ENCODE measurements at regions not wholly inside any gene's neighbourhood (a gene's known extent, or its start where the extent isn't known, plus 50 kb on each side); places are given as distances from the start of the nearest gene placed in this dataset.

DNA sequence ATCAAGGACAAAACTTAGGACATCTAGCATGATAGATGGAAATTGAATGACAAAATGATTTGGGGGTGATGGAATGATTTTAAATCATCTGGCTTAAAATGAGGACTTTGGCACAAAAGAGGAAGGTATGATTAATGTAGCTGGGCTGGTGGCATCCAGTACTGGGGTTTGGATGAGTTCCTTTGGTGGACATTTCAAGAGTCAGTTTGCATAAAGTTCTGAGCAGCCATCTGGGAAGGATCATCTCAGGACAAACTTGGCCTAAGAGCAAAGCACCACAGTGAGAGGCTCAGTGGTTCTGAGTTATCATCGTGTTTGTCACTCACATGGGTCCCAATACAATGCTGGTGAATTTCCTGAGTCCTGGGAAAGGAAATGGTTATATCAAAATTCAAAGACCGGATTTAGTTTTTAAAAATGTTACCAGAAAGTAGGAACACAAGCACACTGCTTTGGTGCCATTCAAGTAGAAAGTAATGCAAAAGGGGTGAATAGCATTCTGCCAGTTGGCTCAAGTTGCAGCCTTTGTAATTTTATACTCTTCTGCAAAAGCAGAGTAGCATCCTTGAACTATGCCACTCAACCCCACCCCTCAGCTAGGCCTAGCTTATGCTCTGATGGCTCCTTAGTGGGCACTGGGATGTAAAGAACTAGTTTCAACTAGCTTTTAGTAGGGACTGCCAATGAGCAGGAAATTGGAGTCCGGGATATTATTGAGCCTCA lies 219.0 kb downstream of the COG6 start:
- DNase-seq (ENCODE audit: low read depth), result no peak
- no peak overlapping the region for H3K4me3 ChIP-seq (ENCODE audit: low read depth, low read length)
- no peak for TF ChIP-seq MYC (IDR thresholded peaks at IDR 0.05; ENCODE audit: low read depth, low read length)
- TF ChIP-seq CTCF (IDR thresholded peaks at IDR 0.05; ENCODE audit: low read depth, low read length), result no peak

GRCh38 chr13:39875111-39875987 lies 219.9 kb downstream of the COG6 start:
- no peak for DNase-seq (ENCODE audit: low read depth)
- H3K4me3 ChIP-seq (ENCODE audit: low read depth, low read length), result no peak overlapping the region
- TF ChIP-seq MYC (IDR thresholded peaks at IDR 0.05; ENCODE audit: low read depth, low read length), result no peak
- TF ChIP-seq, protein P1, sequence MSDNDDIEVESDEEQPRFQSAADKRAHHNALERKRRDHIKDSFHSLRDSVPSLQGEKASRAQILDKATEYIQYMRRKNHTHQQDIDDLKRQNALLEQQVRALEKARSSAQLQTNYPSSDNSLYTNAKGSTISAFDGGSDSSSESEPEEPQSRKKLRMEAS (IDR thresholded peaks at IDR 0.05; ENCODE audit: low read depth, low read length), result no peak
- TF ChIP-seq POLR2A (IDR thresholded peaks at IDR 0.05; ENCODE audit: extremely low read depth, insufficient read length), result no peak
- TF ChIP-seq CTCF (IDR thresholded peaks at IDR 0.05; ENCODE audit: low read depth, low read length), result no peak

- TF ChIP-seq, protein P1 (IDR thresholded peaks at IDR 0.05; ENCODE audit: low read depth, low read length), result no peak
- TF ChIP-seq POLR2A (IDR thresholded peaks at IDR 0.05; ENCODE audit: extremely low read depth, insufficient read length), result no peak
- no peak for TF ChIP-seq MYC (IDR thresholded peaks at IDR 0.05; ENCODE audit: low read depth, low read length)
- TF ChIP-seq CTCF (IDR thresholded peaks at IDR 0.05; ENCODE audit: low read depth, low read length), result no peak
- H3K4me3 ChIP-seq (ENCODE audit: low read depth, low read length), result no peak overlapping the region
- peak; percentile 11 for DNase-seq (ENCODE audit: low read depth)
Observed at GRCh38 chr13:39876258-39876657, 220.8 kb downstream of the COG6 start.

GRCh38 chr13:39877134-39877533 lies 221.7 kb downstream of the COG6 start:
- TF ChIP-seq, protein P1 (IDR thresholded peaks at IDR 0.05; ENCODE audit: low read depth, low read length), result no peak
- TF ChIP-seq CTCF (IDR thresholded peaks at IDR 0.05; ENCODE audit: low read depth, low read length) (no peak), MYC (IDR thresholded peaks at IDR 0.05; ENCODE audit: low read depth, low read length) (no peak), POLR2A (IDR thresholded peaks at IDR 0.05; ENCODE audit: extremely low read depth, insufficient read length) (no peak)
- no peak for DNase-seq (ENCODE audit: low read depth)

DNA sequence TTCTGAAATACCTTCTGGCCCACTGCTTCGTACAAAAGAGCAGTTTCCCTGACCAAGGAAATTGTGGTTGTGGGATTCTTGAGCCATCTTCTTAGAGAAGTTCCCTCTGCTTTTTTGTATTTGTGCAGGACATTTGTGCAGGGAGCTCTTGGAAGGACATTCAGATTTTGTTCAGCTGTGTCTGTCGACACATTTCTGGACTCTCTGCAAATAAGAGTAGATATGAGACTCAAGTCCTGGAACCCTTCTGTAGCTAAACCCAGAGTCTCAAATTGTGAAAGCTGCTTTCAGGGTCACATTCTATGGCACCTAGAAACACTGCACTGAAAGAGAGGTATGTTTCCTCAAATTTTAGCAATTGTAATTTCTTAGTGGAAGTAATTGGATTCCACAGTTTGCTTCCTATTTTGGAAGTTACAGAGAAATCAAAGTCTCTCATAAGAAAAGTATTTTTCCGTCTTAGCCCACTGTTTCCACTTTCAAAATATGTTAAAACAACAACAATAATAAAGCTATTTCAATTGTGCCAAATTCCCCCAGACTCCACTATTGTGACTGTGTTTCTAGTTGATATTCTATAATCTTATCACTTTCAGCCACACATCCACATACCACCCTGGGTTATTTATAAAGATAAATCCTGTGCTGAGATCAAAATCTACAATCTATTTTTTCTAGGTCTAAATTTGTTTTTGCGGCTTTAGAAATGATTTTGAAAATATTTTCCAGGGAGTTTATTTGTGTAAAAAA lies 224.0 kb downstream of the COG6 start:
- TF ChIP-seq, protein P1 (IDR thresholded peaks at IDR 0.05; ENCODE audit: low read depth, low read length), result no peak
- TF ChIP-seq MYC (IDR thresholded peaks at IDR 0.05; ENCODE audit: low read depth, low read length) (no peak), POLR2A (IDR thresholded peaks at IDR 0.05; ENCODE audit: extremely low read depth, insufficient read length) (no peak), CTCF (IDR thresholded peaks at IDR 0.05; ENCODE audit: low read depth, low read length) (no peak)
- no peak for DNase-seq (ENCODE audit: low read depth)
- no peak overlapping the region for H3K4me3 ChIP-seq (ENCODE audit: low read depth, low read length)

More at GRCh38 chr13:39877134-39877533, 221.7 kb downstream of the COG6 start:
- no peak overlapping the region for H3K4me3 ChIP-seq (ENCODE audit: low read depth, low read length)

Data from NB4 (cell line).